Coronary artery (tissue), 2 donors: ENCODE measurements at regions not wholly inside any gene's neighbourhood (a gene's known extent, or its start where the extent isn't known, plus 50 kb on each side); places are given as distances from the start of the nearest gene placed in this dataset.

Source experiments
- DNase-seq: peaks from one replicate; pipeline ENCODE4 v3.0.0-alpha.2; 2017; ENCODE audit warnings: low spot score
- H3K27ac ChIP-seq, 2 donors: fragments of 200-600 bp; sonication (generic); one replicate each; pipeline ENCODE4 v1.5.1; 2016 to 2019
- H3K4me3 ChIP-seq: fragments of 200-600 bp; sonication (generic); 2 replicates; pipeline ENCODE4 v1.5.1; 2016; ENCODE audit warnings: mild to moderate bottlenecking, moderate library complexity
- CTCF ChIP-seq: fragments of 200-600 bp; sonication (generic); IDR thresholded peaks from one replicate; pipeline ENCODE4 v1.5.1; 2019; ENCODE audit warnings: antibody characterized with exemption

DNA sequence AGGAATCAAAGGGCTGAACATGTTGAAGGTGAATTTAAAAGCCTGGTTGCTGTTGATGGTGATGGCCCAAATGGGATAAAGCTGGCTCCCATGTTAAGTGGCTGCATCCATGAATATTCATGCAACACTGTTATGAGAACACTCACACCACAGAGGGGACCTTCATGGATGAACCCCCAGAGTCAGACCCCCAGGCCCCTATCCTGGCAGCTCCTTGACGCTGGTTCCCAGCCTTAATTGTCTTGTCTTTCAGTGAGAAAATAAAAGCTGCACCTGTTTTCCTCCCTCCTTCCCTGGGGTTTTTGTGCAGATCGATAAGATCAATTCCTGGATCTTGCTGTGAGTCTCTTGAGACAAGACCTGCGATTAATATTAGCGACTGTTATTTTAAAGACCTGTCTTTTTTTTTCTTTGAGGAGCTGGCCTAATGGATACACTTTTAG lies 371.7 kb downstream of the ICE1 start:
- DNase-seq: no peak
- H3K27ac ChIP-seq: no peak overlapping the region
- TF ChIP-seq CTCF: no peak
- no peak overlapping the region for H3K4me3 ChIP-seq

DNA sequence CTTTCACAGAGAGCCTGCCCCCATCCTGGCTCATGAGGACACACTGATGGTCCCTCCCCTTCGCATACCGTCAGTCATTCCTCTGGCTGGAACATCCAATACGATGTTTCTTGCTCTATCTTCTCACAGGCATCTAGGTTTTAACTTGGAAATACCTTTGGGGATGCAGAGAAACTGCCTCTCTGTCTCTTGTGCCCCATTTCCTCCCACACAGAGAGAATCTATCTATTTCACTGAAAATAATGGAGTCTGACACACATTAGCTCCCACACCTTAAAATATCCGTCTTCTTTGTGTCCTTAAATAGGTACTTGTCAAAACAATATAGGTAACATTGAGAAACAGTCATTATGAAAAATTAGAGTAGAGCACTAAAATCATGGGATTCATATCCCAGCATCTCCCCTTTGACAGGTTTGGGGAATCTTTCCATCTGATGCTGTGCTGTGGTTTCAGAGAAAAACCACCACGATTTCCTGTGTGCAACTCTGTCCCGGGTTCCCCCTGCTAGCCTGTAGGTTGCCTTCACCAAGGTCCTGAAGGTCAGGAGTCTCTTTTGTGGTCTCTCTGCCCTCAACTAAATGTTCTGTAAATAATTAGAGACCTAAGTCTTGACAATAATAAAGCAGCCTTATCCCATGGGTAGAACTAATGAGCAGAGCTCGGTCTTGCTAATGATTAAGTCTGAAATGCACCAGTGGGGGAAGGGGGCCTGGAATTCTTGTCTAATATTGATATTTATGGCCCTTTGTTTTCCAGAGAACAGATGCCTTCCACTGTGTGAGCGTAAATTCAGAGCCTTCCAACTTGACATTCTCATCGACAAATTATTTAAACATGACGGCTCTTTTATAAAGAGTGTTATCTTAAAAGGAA lies 371.0 kb downstream of the ICE1 start:
- no peak for DNase-seq
- no peak for TF ChIP-seq CTCF
- H3K4me3 ChIP-seq: no peak overlapping the region
- H3K27ac ChIP-seq: no peak overlapping the region

- Histone ChIP-seq H3K4me3 (no peak overlapping the region), H3K27ac (no peak overlapping the region)
- no peak for TF ChIP-seq CTCF
- no peak for DNase-seq
Measured at GRCh38 chr5:5792106-5792505, 369.6 kb downstream of the ICE1 start.

DNA sequence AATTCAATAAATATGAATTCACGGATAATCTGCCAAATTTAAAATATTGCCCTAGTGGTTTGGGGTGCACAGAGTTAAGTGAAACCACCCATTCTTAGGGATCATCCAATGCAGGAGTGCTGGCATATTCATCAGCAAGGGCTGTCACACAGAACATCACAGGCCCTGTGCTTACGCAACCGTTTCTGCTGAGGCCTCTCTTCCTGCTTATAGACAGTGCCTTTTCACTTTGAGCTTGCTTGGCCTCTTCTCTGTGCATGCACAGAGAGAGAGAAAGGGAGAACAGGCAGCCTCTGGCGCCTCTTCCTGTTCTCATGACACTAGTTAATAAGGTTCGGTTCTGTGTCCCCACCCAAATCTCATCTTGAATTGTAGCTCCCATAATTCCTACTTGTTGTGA lies 366.3 kb downstream of the ICE1 start:
- DNase-seq: no peak
- Histone ChIP-seq H3K27ac (no peak overlapping the region), H3K4me3 (no peak overlapping the region)
- TF ChIP-seq CTCF: no peak

- Histone ChIP-seq H3K27ac (no peak overlapping the region), H3K4me3 (no peak overlapping the region)
- no peak for TF ChIP-seq CTCF
- no peak for DNase-seq
Measured at GRCh38 chr5:5787373-5787772, 364.9 kb downstream of the ICE1 start.

- no peak for TF ChIP-seq CTCF
- DNase-seq: no peak
- no peak overlapping the region for H3K4me3 ChIP-seq
- no peak overlapping the region for H3K27ac ChIP-seq
Measured at GRCh38 chr5:5784101-5784500, 361.6 kb downstream of the ICE1 start.

- Histone ChIP-seq H3K4me3 (no peak overlapping the region), H3K27ac (no peak overlapping the region)
- no peak for DNase-seq
- no peak for TF ChIP-seq CTCF
Measured at GRCh38 chr5:5783021-5783420, 360.5 kb downstream of the ICE1 start.
